ENCODE measurements at regions not wholly inside any gene's neighbourhood (a gene's known extent, or its start where the extent isn't known, plus 50 kb on each side); places are given as distances from the start of the nearest gene placed in this dataset.

GRCh38 chr1:94708811-94709210 is 111.3 kb upstream of the SLC44A3 start:
- ChIA-PET POLR2A (ENCODE audit: low non-redundant PET) (no interaction called here), CTCF (no interaction called here)
- H3K36me3 ChIP-seq (ENCODE audit: insufficient read depth, low read length, poor library complexity, severe bottlenecking): no peaks in the 10 kb centered on the region
- H3K27me3 ChIP-seq (replicated peaks; ENCODE audit: insufficient read depth, low read depth, low read length, poor library complexity): no peaks in the 10 kb centered on the region
- peak overlapping the region; percentile 75 for H3K27ac ChIP-seq (ENCODE audit: low read depth, low read length, poor library complexity, severe bottlenecking)
- DNase-seq (ENCODE audit: low spot score): no peak
- intact Hi-C loops (cut with micrococcal nuclease; ENCODE audit: unreplicated experiment): no loop called here
- H3K4me3 ChIP-seq (ENCODE audit: low read depth, low read length, poor library complexity, severe bottlenecking): no peak overlapping the region
- peaks cover 27% of the 10 kb centered on the region for H3K4me1 ChIP-seq (ENCODE audit: insufficient read depth, low read length, poor library complexity, severe bottlenecking)
- no TSS peak for BruUV-seq (replicated peaks)
- H3K9me3 ChIP-seq (ENCODE audit: low read depth, low read length, poor library complexity, severe bottlenecking): no peaks in the 10 kb centered on the region
- TF ChIP-seq CTCF (conservative IDR thresholded peaks at IDR 0.05; ENCODE audit: low read depth, low read length): 0 out of 2 replicates have a peak, but pooled peaks have one; percentile 9
- no peak for TF ChIP-seq EZH2 (IDR thresholded peaks at IDR 0.05; ENCODE audit: borderline replicate concordance, low read depth, low read length, poor library complexity, severe bottlenecking)

GRCh38 chr1:94708299-94708685 is 111.9 kb upstream of the SLC44A3 start:
- Histone ChIP-seq H3K9me3 (ENCODE audit: low read depth, low read length, poor library complexity, severe bottlenecking) (no peaks in the 10 kb centered on the region), H3K4me1 (ENCODE audit: insufficient read depth, low read length, poor library complexity, severe bottlenecking) (peaks cover 27% of the 10 kb centered on the region), H3K36me3 (ENCODE audit: insufficient read depth, low read length, poor library complexity, severe bottlenecking) (no peaks in the 10 kb centered on the region), H3K27ac (ENCODE audit: low read depth, low read length, poor library complexity, severe bottlenecking) (peak overlapping the region; percentile 75), H3K27me3 (replicated peaks; ENCODE audit: insufficient read depth, low read depth, low read length, poor library complexity) (no peaks in the 10 kb centered on the region), H3K4me3 (ENCODE audit: low read depth, low read length, poor library complexity, severe bottlenecking) (no peak overlapping the region)
- POLR2A ChIA-PET (ENCODE audit: low non-redundant PET): no interaction called here
- no peak for TF ChIP-seq CTCF (conservative IDR thresholded peaks at IDR 0.05; ENCODE audit: low read depth, low read length)
- TF ChIP-seq EZH2 (IDR thresholded peaks at IDR 0.05; ENCODE audit: borderline replicate concordance, low read depth, low read length, poor library complexity, severe bottlenecking): no peak
- intact Hi-C loops (cut with micrococcal nuclease; ENCODE audit: unreplicated experiment): no loop called here
- BruUV-seq (replicated peaks): no TSS peak
- CTCF ChIA-PET: no interaction called here
- peak; percentile 67 for DNase-seq (ENCODE audit: low spot score)

- Histone ChIP-seq H3K36me3 (ENCODE audit: insufficient read depth, low read length, poor library complexity, severe bottlenecking) (no peaks in the 10 kb centered on the region), H3K4me1 (ENCODE audit: insufficient read depth, low read length, poor library complexity, severe bottlenecking) (peaks cover 27% of the 10 kb centered on the region), H3K4me3 (ENCODE audit: low read depth, low read length, poor library complexity, severe bottlenecking) (no peak overlapping the region), H3K9me3 (ENCODE audit: low read depth, low read length, poor library complexity, severe bottlenecking) (no peaks in the 10 kb centered on the region), H3K27me3 (replicated peaks; ENCODE audit: insufficient read depth, low read depth, low read length, poor library complexity) (no peaks in the 10 kb centered on the region), H3K27ac (ENCODE audit: low read depth, low read length, poor library complexity, severe bottlenecking) (no peak overlapping the region)
- DNase-seq (ENCODE audit: low spot score): peak; percentile 20
- TF ChIP-seq EZH2 (IDR thresholded peaks at IDR 0.05; ENCODE audit: borderline replicate concordance, low read depth, low read length, poor library complexity, severe bottlenecking) (no peak), CTCF (conservative IDR thresholded peaks at IDR 0.05; ENCODE audit: low read depth, low read length) (no peak)
- no TSS peak for BruUV-seq (replicated peaks)
- CTCF ChIA-PET: no interaction called here
- intact Hi-C loops (cut with micrococcal nuclease; ENCODE audit: unreplicated experiment): no loop called here
- POLR2A ChIA-PET (ENCODE audit: low non-redundant PET): no interaction called here
Observed at GRCh38 chr1:94707321-94708298, 112.5 kb upstream of the SLC44A3 start.

Data from A673 (cell line).